ENCODE measurements at regions not wholly inside any gene's neighbourhood (a gene's known extent, or its start where the extent isn't known, plus 50 kb on each side); places are given as distances from the start of the nearest gene placed in this dataset.

- TF ChIP-seq CTCF (conservative IDR thresholded peaks at IDR 0.05; ENCODE audit: low read depth, low read length) (no peak), EZH2 (IDR thresholded peaks at IDR 0.05; ENCODE audit: borderline replicate concordance, low read depth, low read length, poor library complexity, severe bottlenecking) (no peak)
Measured at GRCh38 chr12:93134893-93135285, 205.8 kb upstream of the EEA1 start.
